GM23338 (cell line): ENCODE measurements at regions not wholly inside any gene's neighbourhood (a gene's known extent, or its start where the extent isn't known, plus 50 kb on each side); places are given as distances from the start of the nearest gene placed in this dataset.

Experiments used
- ATAC-seq: fragments of 200-7000 bp; cut with Tn5 transposase; 3 replicates; pipeline ENCODE4 v1.9.1; 2020
- DNase-seq: peaks from one replicate; pipeline ENCODE4 v3.0.0-alpha.2; 2015; ENCODE audit warnings: low spot score
- H2AFZ ChIP-seq: fragments of 200-600 bp; sonication (generic); 2 replicates; pipeline ENCODE4 v1.8.0; 2016; ENCODE audit warnings: antibody characterized with exemption, mild to moderate bottlenecking, moderate library complexity
- H3F3A ChIP-seq: fragments of 200-600 bp; sonication (generic); replicated peaks from 2 replicates; pipeline ENCODE4 v1.8.0; 2017; ENCODE audit warnings: antibody characterized with exemption, mixed run types, low read depth
- H3K27ac ChIP-seq: fragments of 200-600 bp; sonication (generic); 2 replicates; pipeline ENCODE4 v1.6.1; 2016; ENCODE audit warnings: low read depth
- H3K27me3 ChIP-seq: fragments of 200-600 bp; sonication (generic); 2 replicates; pipeline ENCODE4 v1.8.0; 2016; ENCODE audit warnings: mild to moderate bottlenecking, mixed run types, moderate library complexity; ENCODE audit not compliant: insufficient read depth
- H3K36me3 ChIP-seq: fragments of 200-600 bp; sonication (generic); 2 replicates; pipeline ENCODE4 v1.8.0; 2016; ENCODE audit warnings: mild to moderate bottlenecking; ENCODE audit not compliant: insufficient read depth
- H3K4me1 ChIP-seq: fragments of 200-600 bp; sonication (generic); 2 replicates; pipeline ENCODE4 v1.8.0; 2016; ENCODE audit warnings: mild to moderate bottlenecking, moderate library complexity; ENCODE audit not compliant: insufficient read depth
- H3K4me2 ChIP-seq: fragments of 200-600 bp; sonication (generic); 2 replicates; pipeline ENCODE4 v1.7.1; 2017; ENCODE audit warnings: mixed run types
- H3K4me3 ChIP-seq: fragments of 200-600 bp; sonication (generic); 2 replicates; pipeline ENCODE4 v1.6.1; 2016; ENCODE audit warnings: mixed run types
- H3K79me2 ChIP-seq: fragments of 200-600 bp; sonication (generic); replicated peaks from 2 replicates; pipeline ENCODE4 v1.8.0; 2017; ENCODE audit warnings: mild to moderate bottlenecking; ENCODE audit not compliant: insufficient read depth
- H3K9me2 ChIP-seq: fragments of 200-600 bp; sonication (generic); 2 replicates; pipeline ENCODE4 v1.8.0; 2017; ENCODE audit not compliant: insufficient read depth
- H4K20me1 ChIP-seq: fragments of 200-600 bp; sonication (generic); replicated peaks from 2 replicates; pipeline ENCODE4 v1.8.0; 2017; ENCODE audit warnings: mild to moderate bottlenecking; ENCODE audit not compliant: insufficient read depth
- H3K27ac Mint-ChIP-seq: 2 replicates; pipeline ENCODE4 v1.8.0; 2020; ENCODE audit warnings: inconsistent platforms, mild to moderate bottlenecking, moderate library complexity, mixed read lengths
- H3K27me3 Mint-ChIP-seq: 3 replicates; pipeline ENCODE4 v1.8.0; 2022; ENCODE audit warnings: low read depth, mild to moderate bottlenecking, moderate library complexity, mixed read lengths, inconsistent platforms; ENCODE audit not compliant: insufficient read depth, poor library complexity
- H3K36me3 Mint-ChIP-seq: 3 replicates; pipeline ENCODE4 v1.8.0; 2021; ENCODE audit warnings: low read depth, mild to moderate bottlenecking, inconsistent platforms, moderate library complexity, mixed read lengths
- H3K4me1 Mint-ChIP-seq: 3 replicates; pipeline ENCODE4 v1.8.0; 2020; ENCODE audit warnings: mild to moderate bottlenecking, inconsistent platforms, mixed read lengths
- H3K4me3 Mint-ChIP-seq: 3 replicates; pipeline ENCODE4 v1.8.0; 2021; ENCODE audit warnings: moderate library complexity, mild to moderate bottlenecking, inconsistent platforms, mixed read lengths
- H3K9me3 Mint-ChIP-seq: 3 replicates; pipeline ENCODE4 v1.8.0; 2020; ENCODE audit warnings: moderate library complexity, mild to moderate bottlenecking, inconsistent platforms, mixed read lengths
- CREB1 ChIP-seq: fragments of 250-450 bp; sonication (Bioruptor Pico); IDR thresholded peaks from 2 replicates; pipeline ENCODE4 v1.5.0; 2020; ENCODE audit warnings: low read depth, mild to moderate bottlenecking, moderate library complexity
- EZH2 ChIP-seq: fragments of 200-600 bp; sonication (generic); IDR thresholded peaks from one replicate; pipeline ENCODE4 v1.8.0; 2017; ENCODE audit warnings: antibody characterized with exemption, mild to moderate bottlenecking, low read depth; ENCODE audit not compliant: unreplicated experiment
- EZH2phosphoT487 ChIP-seq: fragments of 200-600 bp; sonication (generic); IDR thresholded peaks from one replicate; pipeline ENCODE4 v1.8.1; 2018; ENCODE audit warnings: antibody characterized with exemption; ENCODE audit not compliant: unreplicated experiment
- JUNB ChIP-seq: IDR thresholded peaks from one replicate; pipeline ENCODE4 v1.6.1; 2016; ENCODE audit warnings: antibody characterized with exemption; ENCODE audit not compliant: unreplicated experiment
- NANOG ChIP-seq: IDR thresholded peaks from 2 replicates; pipeline ENCODE4 v1.6.1; 2016; ENCODE audit warnings: antibody characterized with exemption, borderline replicate concordance
- POLR2AphosphoS5 ChIP-seq: IDR thresholded peaks from 2 replicates; pipeline ENCODE4 v1.6.1; 2016; ENCODE audit warnings: antibody characterized with exemption, low read depth
- STAT1 ChIP-seq: IDR thresholded peaks from one replicate; pipeline ENCODE4 v1.6.1; 2016; ENCODE audit warnings: antibody characterized with exemption; ENCODE audit not compliant: unreplicated experiment
- ZNF114 ChIP-seq: fragments of 250-450 bp; sonication (Bioruptor Pico); IDR thresholded peaks from 2 replicates; pipeline ENCODE4 v1.5.0; 2020; ENCODE audit warnings: mild to moderate bottlenecking, moderate library complexity
- ZNF331 ChIP-seq: fragments of 250-450 bp; sonication (Bioruptor Pico); IDR thresholded peaks from 2 replicates; pipeline ENCODE4 v1.5.0; 2020; ENCODE audit warnings: low read depth, mild to moderate bottlenecking, moderate library complexity
- TF ChIP-seq, protein P1 (sequence below): IDR thresholded peaks from 2 replicates; pipeline ENCODE4 v1.6.1; 2016; ENCODE audit warnings: antibody characterized with exemption
- TF ChIP-seq, protein P2 (sequence below): fragments of 250-450 bp; sonication (Bioruptor Pico); IDR thresholded peaks from 2 replicates; pipeline ENCODE4 v1.5.0; 2020; ENCODE audit warnings: mild to moderate bottlenecking, moderate library complexity
- TF ChIP-seq, protein P3 (sequence below), 2 experiments: fragments of 200-600 bp in 1 of 2; sonication (generic) in 1 of 2; conservative IDR thresholded peaks; 2 replicates each; pipeline versions ENCODE4 v1.5.1 to v1.6.1; 2016 to 2017; ENCODE audit warnings: antibody characterized with exemption in 2 of 2, low read depth in 2 of 2, mild to moderate bottlenecking in 2 of 2, moderate library complexity in 1 of 2
- TF ChIP-seq, protein P4 (sequence below): IDR thresholded peaks from one replicate; pipeline ENCODE4 v1.6.1; 2018; ENCODE audit warnings: antibody characterized with exemption; ENCODE audit not compliant: unreplicated experiment

DNA sequence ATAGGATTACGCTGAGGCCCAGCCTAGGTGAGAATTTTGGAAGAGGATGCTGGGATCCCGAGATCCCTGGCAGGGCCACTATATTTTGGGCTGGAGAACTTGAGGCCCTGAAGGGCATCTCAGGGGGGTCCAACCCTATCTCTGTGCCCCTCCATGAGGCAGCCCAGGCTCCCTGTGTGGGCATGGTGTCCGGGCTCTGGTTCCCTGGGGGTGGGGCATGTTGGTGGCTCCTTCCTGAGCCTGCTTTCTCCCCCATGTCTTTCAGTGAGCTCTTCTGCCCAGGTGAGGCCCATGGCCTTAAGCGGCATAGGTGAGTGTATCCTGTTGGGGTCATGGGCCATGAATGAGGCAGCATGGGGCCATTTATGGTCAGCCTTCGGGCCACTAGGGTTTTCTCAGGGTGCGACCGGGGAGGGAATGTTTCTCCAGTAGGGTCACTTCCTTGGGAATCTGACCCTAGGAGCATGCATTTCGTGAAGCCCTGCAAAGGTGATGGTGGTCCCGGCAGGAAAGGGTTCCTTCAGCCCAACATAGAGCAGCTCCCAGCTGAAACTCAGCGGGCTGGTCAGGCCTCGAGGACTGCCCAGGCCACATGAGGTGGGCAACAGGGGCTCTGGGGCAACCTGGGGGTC is 191.3 kb downstream of the UBE3A start:
- Mint-ChIP-seq H3K9me3 (peaks cover 83% of the 10 kb centered on the region), H3K27me3 (peaks cover 4% of the 10 kb centered on the region), H3K27ac (no peak overlapping the region), H3K4me1 (no peaks in the 10 kb centered on the region), H3K4me3 (no peak overlapping the region), H3K36me3 (peaks cover 14% of the 10 kb centered on the region)
- H3K27ac ChIP-seq, result no peak overlapping the region
- no peak overlapping the region for H3K4me3 ChIP-seq
- no peaks in the 10 kb centered on the region for H3K27me3 ChIP-seq
- DNase-seq (no peak), ATAC-seq (no peak)
- H2AFZ ChIP-seq, result no peak overlapping the region
- H3F3A ChIP-seq, result no peaks in the 10 kb centered on the region
- TF ChIP-seq, protein P1, sequence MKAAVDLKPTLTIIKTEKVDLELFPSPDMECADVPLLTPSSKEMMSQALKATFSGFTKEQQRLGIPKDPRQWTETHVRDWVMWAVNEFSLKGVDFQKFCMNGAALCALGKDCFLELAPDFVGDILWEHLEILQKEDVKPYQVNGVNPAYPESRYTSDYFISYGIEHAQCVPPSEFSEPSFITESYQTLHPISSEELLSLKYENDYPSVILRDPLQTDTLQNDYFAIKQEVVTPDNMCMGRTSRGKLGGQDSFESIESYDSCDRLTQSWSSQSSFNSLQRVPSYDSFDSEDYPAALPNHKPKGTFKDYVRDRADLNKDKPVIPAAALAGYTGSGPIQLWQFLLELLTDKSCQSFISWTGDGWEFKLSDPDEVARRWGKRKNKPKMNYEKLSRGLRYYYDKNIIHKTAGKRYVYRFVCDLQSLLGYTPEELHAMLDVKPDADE, result no peak
- TF ChIP-seq EZH2phosphoT487 (no peak), NANOG (no peak), POLR2AphosphoS5 (no peak), JUNB (no peak), ZNF331 (CRISPR knock-in tag) (no peak), CREB1 (CRISPR knock-in tag) (no peak), ZNF114 (CRISPR knock-in tag) (no peak), EZH2 (no peak), STAT1 (no peak)
- TF ChIP-seq, protein P2, sequence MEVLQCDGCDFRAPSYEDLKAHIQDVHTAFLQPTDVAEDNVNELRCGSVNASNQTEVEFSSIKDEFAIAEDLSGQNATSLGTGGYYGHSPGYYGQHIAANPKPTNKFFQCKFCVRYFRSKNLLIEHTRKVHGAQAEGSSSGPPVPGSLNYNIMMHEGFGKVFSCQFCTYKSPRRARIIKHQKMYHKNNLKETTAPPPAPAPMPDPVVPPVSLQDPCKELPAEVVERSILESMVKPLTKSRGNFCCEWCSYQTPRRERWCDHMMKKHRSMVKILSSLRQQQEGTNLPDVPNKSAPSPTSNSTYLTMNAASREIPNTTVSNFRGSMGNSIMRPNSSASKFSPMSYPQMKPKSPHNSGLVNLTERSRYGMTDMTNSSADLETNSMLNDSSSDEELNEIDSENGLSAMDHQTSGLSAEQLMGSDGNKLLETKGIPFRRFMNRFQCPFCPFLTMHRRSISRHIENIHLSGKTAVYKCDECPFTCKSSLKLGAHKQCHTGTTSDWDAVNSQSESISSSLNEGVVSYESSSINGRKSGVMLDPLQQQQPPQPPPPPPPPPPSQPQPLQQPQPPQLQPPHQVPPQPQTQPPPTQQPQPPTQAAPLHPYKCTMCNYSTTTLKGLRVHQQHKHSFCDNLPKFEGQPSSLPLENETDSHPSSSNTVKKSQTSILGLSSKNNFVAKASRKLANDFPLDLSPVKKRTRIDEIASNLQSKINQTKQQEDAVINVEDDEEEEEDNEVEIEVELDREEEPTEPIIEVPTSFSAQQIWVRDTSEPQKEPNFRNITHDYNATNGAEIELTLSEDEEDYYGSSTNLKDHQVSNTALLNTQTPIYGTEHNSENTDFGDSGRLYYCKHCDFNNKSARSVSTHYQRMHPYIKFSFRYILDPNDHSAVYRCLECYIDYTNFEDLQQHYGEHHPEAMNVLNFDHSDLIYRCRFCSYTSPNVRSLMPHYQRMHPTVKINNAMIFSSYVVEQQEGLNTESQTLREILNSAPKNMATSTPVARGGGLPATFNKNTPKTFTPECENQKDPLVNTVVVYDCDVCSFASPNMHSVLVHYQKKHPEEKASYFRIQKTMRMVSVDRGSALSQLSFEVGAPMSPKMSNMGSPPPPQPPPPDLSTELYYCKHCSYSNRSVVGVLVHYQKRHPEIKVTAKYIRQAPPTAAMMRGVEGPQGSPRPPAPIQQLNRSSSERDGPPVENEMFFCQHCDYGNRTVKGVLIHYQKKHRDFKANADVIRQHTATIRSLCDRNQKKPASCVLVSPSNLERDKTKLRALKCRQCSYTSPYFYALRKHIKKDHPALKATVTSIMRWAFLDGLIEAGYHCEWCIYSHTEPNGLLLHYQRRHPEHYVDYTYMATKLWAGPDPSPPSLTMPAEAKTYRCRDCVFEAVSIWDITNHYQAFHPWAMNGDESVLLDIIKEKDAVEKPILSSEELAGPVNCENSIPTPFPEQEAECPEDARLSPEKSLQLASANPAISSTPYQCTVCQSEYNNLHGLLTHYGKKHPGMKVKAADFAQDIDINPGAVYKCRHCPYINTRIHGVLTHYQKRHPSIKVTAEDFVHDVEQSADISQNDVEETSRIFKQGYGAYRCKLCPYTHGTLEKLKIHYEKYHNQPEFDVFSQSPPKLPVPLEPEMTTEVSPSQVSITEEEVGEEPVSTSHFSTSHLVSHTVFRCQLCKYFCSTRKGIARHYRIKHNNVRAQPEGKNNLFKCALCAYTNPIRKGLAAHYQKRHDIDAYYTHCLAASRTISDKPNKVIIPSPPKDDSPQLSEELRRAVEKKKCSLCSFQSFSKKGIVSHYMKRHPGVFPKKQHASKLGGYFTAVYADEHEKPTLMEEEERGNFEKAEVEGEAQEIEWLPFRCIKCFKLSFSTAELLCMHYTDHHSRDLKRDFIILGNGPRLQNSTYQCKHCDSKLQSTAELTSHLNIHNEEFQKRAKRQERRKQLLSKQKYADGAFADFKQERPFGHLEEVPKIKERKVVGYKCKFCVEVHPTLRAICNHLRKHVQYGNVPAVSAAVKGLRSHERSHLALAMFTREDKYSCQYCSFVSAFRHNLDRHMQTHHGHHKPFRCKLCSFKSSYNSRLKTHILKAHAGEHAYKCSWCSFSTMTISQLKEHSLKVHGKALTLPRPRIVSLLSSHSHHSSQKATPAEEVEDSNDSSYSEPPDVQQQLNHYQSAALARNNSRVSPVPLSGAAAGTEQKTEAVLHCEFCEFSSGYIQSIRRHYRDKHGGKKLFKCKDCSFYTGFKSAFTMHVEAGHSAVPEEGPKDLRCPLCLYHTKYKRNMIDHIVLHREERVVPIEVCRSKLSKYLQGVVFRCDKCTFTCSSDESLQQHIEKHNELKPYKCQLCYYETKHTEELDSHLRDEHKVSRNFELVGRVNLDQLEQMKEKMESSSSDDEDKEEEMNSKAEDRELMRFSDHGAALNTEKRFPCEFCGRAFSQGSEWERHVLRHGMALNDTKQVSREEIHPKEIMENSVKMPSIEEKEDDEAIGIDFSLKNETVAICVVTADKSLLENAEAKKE (CRISPR knock-in tag), result no peak
- TF ChIP-seq, protein P3, sequence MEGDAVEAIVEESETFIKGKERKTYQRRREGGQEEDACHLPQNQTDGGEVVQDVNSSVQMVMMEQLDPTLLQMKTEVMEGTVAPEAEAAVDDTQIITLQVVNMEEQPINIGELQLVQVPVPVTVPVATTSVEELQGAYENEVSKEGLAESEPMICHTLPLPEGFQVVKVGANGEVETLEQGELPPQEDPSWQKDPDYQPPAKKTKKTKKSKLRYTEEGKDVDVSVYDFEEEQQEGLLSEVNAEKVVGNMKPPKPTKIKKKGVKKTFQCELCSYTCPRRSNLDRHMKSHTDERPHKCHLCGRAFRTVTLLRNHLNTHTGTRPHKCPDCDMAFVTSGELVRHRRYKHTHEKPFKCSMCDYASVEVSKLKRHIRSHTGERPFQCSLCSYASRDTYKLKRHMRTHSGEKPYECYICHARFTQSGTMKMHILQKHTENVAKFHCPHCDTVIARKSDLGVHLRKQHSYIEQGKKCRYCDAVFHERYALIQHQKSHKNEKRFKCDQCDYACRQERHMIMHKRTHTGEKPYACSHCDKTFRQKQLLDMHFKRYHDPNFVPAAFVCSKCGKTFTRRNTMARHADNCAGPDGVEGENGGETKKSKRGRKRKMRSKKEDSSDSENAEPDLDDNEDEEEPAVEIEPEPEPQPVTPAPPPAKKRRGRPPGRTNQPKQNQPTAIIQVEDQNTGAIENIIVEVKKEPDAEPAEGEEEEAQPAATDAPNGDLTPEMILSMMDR (conservative IDR thresholded peaks at IDR 0.05; ENCODE audit: low read depth in 2 of 2), result no peak
- TF ChIP-seq, protein P4, sequence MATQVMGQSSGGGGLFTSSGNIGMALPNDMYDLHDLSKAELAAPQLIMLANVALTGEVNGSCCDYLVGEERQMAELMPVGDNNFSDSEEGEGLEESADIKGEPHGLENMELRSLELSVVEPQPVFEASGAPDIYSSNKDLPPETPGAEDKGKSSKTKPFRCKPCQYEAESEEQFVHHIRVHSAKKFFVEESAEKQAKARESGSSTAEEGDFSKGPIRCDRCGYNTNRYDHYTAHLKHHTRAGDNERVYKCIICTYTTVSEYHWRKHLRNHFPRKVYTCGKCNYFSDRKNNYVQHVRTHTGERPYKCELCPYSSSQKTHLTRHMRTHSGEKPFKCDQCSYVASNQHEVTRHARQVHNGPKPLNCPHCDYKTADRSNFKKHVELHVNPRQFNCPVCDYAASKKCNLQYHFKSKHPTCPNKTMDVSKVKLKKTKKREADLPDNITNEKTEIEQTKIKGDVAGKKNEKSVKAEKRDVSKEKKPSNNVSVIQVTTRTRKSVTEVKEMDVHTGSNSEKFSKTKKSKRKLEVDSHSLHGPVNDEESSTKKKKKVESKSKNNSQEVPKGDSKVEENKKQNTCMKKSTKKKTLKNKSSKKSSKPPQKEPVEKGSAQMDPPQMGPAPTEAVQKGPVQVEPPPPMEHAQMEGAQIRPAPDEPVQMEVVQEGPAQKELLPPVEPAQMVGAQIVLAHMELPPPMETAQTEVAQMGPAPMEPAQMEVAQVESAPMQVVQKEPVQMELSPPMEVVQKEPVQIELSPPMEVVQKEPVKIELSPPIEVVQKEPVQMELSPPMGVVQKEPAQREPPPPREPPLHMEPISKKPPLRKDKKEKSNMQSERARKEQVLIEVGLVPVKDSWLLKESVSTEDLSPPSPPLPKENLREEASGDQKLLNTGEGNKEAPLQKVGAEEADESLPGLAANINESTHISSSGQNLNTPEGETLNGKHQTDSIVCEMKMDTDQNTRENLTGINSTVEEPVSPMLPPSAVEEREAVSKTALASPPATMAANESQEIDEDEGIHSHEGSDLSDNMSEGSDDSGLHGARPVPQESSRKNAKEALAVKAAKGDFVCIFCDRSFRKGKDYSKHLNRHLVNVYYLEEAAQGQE, result no peak
- no peaks in the 10 kb centered on the region for H3K79me2 ChIP-seq
- no peak overlapping the region for H3K4me2 ChIP-seq
- H3K36me3 ChIP-seq, result no peaks in the 10 kb centered on the region
- no peaks in the 10 kb centered on the region for H4K20me1 ChIP-seq
- H3K4me1 ChIP-seq, result no peaks in the 10 kb centered on the region
- no peaks in the 10 kb centered on the region for H3K9me2 ChIP-seq
